HG03469 (cell line): ENCODE measurements at regions not wholly inside any gene's neighbourhood (a gene's known extent, or its start where the extent isn't known, plus 50 kb on each side); places are given as distances from the start of the nearest gene placed in this dataset.

ENCODE experiments used
- ATAC-seq: cut with Tn5 transposase; IDR thresholded peaks from one replicate; pipeline ENCODE4 v1.9.1; 2021; ENCODE audit warnings: mild to moderate bottlenecking, moderate library complexity, moderate number of reproducible peaks; ENCODE audit not compliant: unreplicated experiment

DNA sequence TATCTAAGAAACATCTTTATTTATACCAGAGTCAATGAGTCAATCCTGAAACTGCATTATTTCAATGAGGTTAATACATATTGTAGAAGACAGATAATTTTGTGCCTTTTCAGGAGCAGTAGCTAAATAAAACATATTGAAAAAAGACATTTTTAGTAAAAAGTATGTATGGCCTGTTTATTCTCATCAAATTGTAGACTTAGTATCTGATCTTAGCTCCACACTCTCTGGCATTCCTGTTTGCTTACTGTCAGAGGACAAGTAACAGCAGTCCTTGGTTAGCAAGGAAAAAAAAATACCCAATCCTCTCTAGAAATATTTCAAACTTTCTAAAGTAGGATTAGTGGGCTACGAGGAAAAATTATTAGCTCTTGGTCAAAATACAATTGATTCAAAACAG lies 50.5 kb upstream of the GUCY1A1 start:
- no peak for ATAC-seq

DNA sequence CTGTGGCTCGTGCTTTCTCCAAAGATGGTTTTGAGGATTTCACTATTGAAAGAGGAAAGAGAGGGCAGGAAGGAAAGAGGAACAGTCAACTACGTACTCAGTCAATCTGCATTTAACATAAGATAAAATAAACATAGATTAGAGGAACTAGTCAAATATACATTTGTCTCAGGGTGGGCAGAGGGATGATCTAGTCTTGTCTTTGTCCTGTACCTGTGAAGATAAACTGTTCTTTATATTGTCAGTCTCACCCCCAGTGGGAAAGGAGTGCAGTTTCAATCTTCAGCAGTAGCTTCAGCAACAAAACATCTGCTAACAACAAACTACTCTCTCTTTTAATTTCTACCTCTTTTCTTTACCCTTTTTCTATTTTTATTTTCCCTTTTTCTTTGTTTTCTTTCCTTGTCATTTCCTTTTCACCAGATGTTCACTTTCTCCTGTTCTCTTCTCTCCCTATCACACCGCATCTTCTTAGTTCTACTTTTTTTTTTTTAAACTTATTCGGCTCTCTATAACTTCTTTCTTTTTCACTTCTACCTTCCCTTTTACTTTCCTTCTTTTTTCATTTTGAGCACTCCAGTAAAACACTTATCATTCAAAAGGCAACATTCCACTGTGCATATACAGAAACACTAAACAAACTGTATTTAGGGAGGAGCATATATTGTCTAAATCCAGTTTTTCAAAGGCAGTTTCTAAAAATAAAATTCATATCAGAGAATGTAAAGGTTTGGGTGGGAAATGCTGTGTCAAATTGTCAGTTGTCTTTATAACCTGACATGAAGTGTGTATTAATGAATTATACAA lies 51.4 kb upstream of the GUCY1A1 start:
- ATAC-seq: no peak

GRCh38 chr4:155614111-155614762 lies 52.4 kb upstream of the GUCY1A1 start:
- ATAC-seq: no peak

GRCh38 chr4:155612074-155612473 lies 54.6 kb upstream of the GUCY1A1 start:
- ATAC-seq: no peak

GRCh38 chr4:155611501-155611900 lies 55.1 kb upstream of the GUCY1A1 start:
- no peak for ATAC-seq

DNA sequence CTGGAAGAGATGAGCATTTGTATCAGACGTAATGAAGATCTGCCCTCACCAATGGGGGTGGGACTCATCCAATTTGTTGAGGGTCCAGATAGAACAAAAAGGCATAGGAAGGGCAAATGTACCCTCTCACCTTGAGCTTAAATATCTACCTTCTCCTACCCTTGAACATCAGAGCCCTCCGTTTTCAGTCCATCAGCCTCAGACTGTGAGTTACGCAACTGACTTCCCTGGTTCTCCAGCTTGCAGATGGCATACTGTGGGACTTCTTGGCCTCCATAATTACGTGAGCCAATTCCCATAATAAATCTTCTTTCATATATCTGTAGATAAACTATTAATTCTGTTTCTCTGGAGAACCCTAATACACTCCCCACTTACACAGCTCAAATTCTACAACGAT lies 56.5 kb upstream of the GUCY1A1 start:
- no peak for ATAC-seq

DNA sequence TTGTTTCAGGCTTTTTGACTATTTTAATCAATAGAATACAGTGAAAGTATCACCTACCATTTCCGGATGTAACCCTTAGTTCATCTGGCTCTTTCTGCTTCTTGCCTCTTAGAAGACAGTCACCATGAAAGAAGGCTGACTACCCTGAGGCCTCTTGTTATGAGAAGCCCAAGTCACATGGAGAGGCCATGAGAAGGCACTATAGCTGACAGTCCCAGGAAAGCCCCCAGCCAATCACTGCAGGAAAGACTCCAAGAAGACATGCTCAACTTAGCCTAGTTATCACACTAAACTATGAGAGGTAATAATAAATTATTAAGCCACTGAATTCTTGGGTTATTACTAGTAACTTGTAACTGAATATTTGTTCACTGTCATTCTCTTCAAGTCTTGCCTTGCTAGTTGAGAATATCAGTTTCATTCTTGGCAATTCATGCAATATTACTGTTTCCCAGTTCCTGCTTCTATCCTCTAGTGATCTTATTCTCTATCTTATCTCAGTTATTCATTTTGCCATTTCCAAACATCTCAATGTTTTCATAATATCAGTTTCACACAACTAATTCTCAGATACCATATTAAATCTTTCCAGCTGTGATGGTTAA lies 57.1 kb upstream of the GUCY1A1 start:
- peak; percentile 61 for ATAC-seq

DNA sequence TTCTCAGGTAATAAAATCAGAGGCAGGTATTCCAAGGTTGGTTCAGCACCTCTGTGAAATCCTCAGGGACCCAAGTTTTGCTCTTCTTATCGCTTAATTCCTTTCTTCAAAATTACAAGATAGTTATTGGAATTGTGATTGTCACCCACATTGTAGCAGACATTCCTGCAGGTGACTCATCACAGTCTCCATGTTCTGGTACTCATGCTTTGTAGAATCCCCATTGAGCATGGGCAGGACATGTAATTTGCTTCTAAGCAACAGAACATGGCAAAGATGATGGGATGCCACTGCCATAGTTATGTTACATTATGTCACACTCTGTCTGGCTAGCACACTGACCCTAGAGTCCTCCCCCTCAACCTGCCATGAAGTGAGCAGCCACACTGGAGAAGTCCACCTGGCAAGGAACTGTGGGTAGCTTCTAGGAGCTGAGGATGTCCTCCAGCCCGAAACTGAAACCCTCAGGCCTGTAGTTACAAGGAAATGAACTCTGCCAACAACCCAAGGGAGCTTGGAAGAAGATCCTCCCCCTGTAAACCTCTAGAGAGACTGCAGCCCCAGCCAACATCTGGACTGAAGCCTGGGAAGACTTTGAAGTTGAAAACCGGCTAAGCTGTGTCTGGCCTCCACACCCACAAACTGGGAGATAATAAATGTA lies 58.3 kb upstream of the GUCY1A1 start:
- ATAC-seq: no peak

DNA sequence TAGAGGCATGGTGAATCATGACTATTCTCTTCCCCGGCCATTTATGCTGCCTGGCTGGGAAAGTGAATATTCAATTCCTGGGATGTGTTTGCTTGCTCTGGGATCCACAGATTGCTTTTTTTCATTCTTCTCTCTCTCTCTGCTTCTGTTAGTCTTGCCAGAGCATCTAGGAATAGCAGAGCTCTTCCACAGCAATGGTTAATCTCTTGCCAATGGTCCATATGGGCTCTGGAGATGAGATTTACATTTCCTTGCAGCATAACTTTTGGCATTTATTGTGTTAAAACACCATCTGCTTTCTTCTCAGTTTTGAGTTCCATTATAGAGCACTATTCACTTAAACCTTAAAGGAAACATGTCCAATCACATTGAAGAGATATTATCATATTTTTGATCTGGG lies 59.2 kb upstream of the GUCY1A1 start:
- ATAC-seq: no peak

DNA sequence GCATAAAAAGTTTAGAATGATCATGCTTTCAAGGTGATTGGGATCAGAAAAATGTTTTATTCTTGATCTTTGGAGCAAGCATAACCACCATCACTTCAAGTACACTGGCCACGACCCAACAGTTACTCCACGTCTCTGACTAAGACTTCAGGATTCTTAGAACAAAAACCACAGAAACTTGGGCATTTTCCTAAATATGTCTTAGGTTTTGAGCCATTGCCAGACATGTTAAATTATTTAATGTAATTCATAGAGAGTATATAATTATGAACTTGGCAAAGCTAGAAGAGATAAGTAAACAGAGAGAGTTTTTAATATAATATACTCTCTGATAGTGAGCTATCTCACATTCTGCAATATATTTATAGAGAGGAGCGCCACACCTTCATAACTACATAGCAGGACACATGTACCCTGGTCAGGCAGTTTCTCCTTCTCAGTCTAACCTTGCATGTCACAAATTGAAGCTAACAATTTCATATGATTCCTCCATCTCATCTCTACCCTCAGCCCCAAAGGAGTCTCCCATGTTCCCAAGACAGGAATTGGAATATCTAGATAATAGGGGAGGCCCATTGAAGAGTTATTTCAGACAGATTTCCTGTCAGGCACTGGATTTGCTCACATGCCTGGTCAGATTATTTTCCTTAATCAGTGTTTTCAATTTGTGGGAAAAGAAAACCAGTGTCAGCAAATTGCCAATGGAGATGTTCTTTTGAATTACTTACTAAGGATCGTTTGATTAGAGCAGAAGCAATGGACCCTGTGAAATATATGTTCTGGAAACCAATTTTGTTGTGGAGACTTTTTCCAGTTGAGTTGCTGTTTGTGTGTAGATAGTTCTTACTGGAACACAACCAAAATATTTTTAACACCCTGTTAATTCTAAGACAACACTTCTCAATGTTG lies 61.7 kb upstream of the GUCY1A1 start:
- no peak for ATAC-seq

GRCh38 chr4:155603360-155603891 lies 63.2 kb upstream of the GUCY1A1 start:
- ATAC-seq: no peak

GRCh38 chr4:155602351-155603140 lies 64.1 kb upstream of the GUCY1A1 start:
- no peak for ATAC-seq

DNA sequence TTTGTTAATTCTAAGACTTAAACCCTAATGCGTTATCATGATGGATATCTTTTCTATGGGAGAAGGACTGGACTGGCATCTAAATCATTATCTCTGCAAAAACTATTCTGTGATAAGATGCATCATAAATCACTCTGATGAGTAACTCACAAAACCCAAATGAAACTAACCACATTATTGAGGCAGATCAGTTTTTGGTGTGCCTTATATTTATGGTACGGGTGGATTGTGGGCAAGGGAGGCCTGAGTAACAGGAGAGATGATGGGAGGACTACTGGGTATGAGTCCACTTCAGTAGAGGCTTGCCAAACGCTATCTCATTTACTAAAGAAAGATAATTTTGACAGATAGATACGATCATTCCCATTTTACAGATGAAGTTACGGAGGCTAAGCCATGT lies 66.4 kb upstream of the GUCY1A1 start:
- ATAC-seq: no peak

DNA sequence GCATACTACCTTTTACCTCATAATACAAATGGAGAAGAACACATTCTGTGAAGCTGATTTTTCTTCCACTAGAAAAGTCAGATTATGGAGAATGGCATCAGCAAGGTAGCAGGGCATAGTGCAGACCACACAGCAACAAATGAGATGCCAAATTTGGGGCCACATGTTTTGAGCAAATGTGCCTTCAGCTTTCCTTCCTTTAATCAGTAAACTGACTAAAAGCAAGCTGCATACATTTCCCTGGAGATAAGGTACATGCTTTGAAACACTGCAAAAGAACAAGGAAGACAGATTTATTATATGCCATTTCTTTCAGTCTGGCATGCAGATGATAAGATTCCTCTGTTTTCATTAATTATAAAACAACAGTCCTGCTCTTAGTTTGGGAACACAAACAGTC lies 67.1 kb upstream of the GUCY1A1 start:
- ATAC-seq: no peak

GRCh38 chr4:155599085-155599484 lies 67.6 kb upstream of the GUCY1A1 start:
- no peak for ATAC-seq

DNA sequence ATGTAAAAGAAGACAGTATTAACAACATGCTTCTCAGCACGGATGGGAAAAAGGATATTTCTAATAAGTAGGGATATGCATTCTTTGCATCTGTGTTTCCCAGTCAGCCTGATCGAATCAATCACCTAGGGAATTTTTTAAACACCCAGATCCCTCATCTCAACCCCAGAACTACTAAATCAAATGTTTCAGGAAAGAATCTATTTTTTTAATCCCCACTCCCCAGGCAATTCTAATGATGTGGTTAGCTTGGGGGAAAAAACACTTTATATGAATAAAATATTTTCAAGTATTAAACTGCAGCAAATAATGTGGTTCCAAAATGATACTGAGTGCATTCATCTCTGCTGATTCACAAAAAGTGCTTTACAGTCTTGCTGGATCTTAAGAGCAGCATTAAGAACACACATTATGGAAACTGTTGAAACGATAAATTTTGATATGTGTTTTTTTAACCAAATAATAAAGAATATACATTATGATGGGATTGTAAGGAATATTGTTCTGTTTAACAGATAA lies 68.7 kb upstream of the GUCY1A1 start:
- no peak for ATAC-seq

GRCh38 chr4:155597281-155597680 lies 69.4 kb upstream of the GUCY1A1 start:
- ATAC-seq: no peak

DNA sequence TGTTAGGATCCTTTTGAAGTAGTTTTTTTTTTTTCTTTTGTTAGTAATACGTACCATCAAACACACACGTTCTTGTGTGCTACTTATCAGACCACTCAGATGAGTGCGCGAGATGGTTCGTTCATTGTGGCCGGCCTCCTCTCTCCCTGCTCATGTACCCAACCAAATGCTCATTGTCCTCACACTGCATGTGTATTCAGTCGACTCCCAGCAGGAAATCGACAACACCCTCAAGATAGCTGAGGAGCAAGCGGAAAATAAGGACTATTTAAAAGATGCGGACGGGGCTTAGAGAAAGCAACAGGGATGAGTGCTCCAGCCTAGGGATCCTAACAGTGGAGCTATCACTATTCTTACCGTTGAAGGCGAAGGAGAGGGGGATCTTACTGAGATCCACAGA lies 72.9 kb upstream of the GUCY1A1 start:
- no peak for ATAC-seq

DNA sequence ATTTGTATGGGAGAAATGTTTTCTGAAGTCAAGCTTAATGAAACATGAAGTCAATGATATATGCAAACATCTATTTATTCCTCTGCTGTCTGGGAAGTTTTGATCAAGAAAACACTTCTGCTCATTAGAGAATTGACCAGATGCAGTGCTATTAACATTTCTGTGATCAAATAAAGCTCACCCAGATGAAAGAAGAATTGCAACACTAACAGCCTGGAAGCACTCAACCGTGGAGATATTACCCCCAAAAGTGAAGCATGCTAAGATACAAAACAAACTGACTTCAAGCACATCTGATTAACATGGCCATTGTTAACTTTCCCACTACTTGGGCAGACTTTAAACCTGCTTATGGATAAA lies 73.7 kb upstream of the GUCY1A1 start:
- no peak for ATAC-seq
